GM12872 (cell line): ENCODE measurements at regions not wholly inside any gene's neighbourhood (a gene's known extent, or its start where the extent isn't known, plus 50 kb on each side); places are given as distances from the start of the nearest gene placed in this dataset.

Experiments
- TF ChIP-seq, protein P1 (sequence below): IDR thresholded peaks from 3 replicates; pipeline ENCODE4 v1.5.1; 2011; ENCODE audit warnings: low read depth, mild to moderate bottlenecking, low read length, moderate library complexity; ENCODE audit not compliant: insufficient read depth

DNA sequence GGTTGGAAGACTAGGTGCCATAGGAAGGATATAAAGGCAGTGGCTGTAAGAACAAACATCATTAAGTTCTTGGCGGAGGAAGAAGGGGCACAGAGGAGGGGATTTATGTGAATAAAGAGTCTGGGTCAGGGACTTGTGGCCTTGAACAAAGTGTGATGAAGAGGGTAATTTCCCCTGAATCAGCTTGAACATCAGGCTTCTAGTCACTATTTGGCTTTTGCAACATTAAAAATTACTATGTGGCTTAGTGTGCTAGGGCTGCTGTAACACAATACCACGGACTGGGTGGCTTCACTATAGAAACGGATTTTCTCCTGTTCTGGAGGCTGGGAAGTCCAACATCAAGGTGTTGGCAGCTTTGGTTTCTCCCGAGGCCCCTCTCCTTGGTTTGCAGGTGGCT is 70.5 kb upstream of the CNIH3 start:
- TF ChIP-seq, protein P1, sequence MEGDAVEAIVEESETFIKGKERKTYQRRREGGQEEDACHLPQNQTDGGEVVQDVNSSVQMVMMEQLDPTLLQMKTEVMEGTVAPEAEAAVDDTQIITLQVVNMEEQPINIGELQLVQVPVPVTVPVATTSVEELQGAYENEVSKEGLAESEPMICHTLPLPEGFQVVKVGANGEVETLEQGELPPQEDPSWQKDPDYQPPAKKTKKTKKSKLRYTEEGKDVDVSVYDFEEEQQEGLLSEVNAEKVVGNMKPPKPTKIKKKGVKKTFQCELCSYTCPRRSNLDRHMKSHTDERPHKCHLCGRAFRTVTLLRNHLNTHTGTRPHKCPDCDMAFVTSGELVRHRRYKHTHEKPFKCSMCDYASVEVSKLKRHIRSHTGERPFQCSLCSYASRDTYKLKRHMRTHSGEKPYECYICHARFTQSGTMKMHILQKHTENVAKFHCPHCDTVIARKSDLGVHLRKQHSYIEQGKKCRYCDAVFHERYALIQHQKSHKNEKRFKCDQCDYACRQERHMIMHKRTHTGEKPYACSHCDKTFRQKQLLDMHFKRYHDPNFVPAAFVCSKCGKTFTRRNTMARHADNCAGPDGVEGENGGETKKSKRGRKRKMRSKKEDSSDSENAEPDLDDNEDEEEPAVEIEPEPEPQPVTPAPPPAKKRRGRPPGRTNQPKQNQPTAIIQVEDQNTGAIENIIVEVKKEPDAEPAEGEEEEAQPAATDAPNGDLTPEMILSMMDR = no peak

- TF ChIP-seq, protein P1 = no peak
These were observed 67.4 kb upstream of the CNIH3 start for GRCh38 chr1:224548676-224549075.

DNA sequence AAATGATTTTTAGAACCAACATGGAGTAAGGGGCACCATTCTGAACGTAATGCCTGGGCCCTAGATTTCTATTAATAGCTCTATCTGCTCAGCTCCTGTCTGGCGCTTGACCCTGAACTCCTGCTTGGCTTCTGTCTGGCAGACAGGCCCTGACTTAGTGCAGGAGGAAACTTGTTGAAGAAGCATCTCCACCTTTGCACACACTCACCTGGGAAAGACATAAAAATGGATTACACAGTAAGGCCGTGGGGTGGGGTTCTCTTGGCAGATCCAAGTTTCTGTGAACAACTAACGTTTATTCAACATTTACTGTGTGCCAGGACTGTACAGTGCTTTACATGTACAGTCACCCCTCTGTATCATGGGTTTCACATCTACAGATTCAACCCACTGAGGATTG is 62.1 kb upstream of the CNIH3 start:
- TF ChIP-seq, protein P1 = no peak

- TF ChIP-seq, protein P1 = no peak
These were observed 61.4 kb upstream of the CNIH3 start for GRCh38 chr1:224554620-224555259.

DNA sequence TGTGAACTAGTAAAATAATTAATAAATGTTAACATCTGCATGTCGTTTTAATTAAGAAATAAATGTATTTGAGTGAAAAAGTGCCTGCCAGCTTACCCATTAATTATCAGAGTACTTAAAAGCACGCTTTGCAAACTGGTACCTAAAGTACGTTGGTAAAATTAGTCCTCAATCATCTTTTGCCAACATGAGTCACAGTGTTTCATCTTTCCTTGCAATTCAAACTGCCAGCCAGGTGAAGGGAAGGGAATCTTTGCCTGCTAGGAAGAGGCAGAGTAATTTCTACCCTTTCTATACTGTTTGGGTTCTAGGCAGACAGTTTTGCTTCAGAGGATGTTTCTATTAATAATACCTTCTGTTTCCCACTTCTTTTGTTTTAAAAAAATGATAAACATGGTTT is 57.2 kb upstream of the CNIH3 start:
- TF ChIP-seq, protein P1 = no peak

- TF ChIP-seq, protein P1 = no peak
These were observed 56.0 kb upstream of the CNIH3 start for GRCh38 chr1:224559981-224560728.

- TF ChIP-seq, protein P1 = no peak
These were observed 52.5 kb upstream of the CNIH3 start for GRCh38 chr1:224563666-224564065.
